GM18870 (cell line): ENCODE measurements at regions not wholly inside any gene's neighbourhood (a gene's known extent, or its start where the extent isn't known, plus 50 kb on each side); places are given as distances from the start of the nearest gene placed in this dataset.

Source experiments
- ATAC-seq: cut with Tn5 transposase; IDR thresholded peaks from one replicate; pipeline ENCODE4 v1.9.1; 2021; ENCODE audit warnings: moderate library complexity; ENCODE audit not compliant: unreplicated experiment

GRCh38 chr3:59653405-59654122 is 603.7 kb upstream of the CFAP20DC start:
- ATAC-seq, result no peak

GRCh38 chr3:59644479-59645402 is 594.9 kb upstream of the CFAP20DC start:
- no peak for ATAC-seq

- ATAC-seq, result no peak
Measured at GRCh38 chr3:59641169-59641899, 591.5 kb upstream of the CFAP20DC start.

- no peak for ATAC-seq
Measured at GRCh38 chr3:59632760-59633573, 583.1 kb upstream of the CFAP20DC start.

- no peak for ATAC-seq
Measured at GRCh38 chr3:59631482-59631881, 581.7 kb upstream of the CFAP20DC start.

- no peak for ATAC-seq
Measured at GRCh38 chr3:59621037-59621436, 571.2 kb upstream of the CFAP20DC start.

GRCh38 chr3:59620325-59620724 is 570.5 kb upstream of the CFAP20DC start:
- ATAC-seq, result no peak

- no peak for ATAC-seq
Measured at GRCh38 chr3:59612444-59612715, 562.6 kb upstream of the CFAP20DC start.

- no peak for ATAC-seq
Measured at GRCh38 chr3:59611649-59612443, 562.0 kb upstream of the CFAP20DC start.

GRCh38 chr3:59609657-59610348 is 560.0 kb upstream of the CFAP20DC start:
- no peak for ATAC-seq

- ATAC-seq, result no peak
Measured at GRCh38 chr3:59608356-59608755, 558.5 kb upstream of the CFAP20DC start.

GRCh38 chr3:59607656-59608055 is 557.8 kb upstream of the CFAP20DC start:
- no peak for ATAC-seq

GRCh38 chr3:59606638-59607266 is 556.9 kb upstream of the CFAP20DC start:
- ATAC-seq, result no peak

- ATAC-seq, result no peak
Measured at GRCh38 chr3:59605944-59606534, 556.2 kb upstream of the CFAP20DC start.

GRCh38 chr3:59605318-59605717 is 555.5 kb upstream of the CFAP20DC start:
- ATAC-seq, result no peak

- no peak for ATAC-seq
Measured at GRCh38 chr3:59601486-59601885, 551.7 kb upstream of the CFAP20DC start.

- no peak for ATAC-seq
Measured at GRCh38 chr3:59600631-59601030, 550.8 kb upstream of the CFAP20DC start.

- no peak for ATAC-seq
Measured at GRCh38 chr3:59596741-59597140, 546.9 kb upstream of the CFAP20DC start.

- no peak for ATAC-seq
Measured at GRCh38 chr3:59595830-59596229, 546.0 kb upstream of the CFAP20DC start.
